Loucy (cell line): ENCODE measurements at regions not wholly inside any gene's neighbourhood (a gene's known extent, or its start where the extent isn't known, plus 50 kb on each side); places are given as distances from the start of the nearest gene placed in this dataset.

ENCODE experiments used
- H2AFZ ChIP-seq: fragments of 200-600 bp; sonication (generic); 2 replicates; pipeline ENCODE4 v1.6.0; 2016; ENCODE audit warnings: antibody characterized with exemption, mild to moderate bottlenecking, low read length, moderate library complexity
- H3F3A ChIP-seq: fragments of 200-600 bp; 2 replicates; pipeline ENCODE4 v1.6.0; 2016; ENCODE audit warnings: antibody characterized with exemption, low read depth, mild to moderate bottlenecking
- H3K27me3 ChIP-seq: fragments of 200-600 bp; sonication (generic); 2 replicates; pipeline ENCODE4 v1.6.1; 2014; ENCODE audit warnings: low read length, mild to moderate bottlenecking; ENCODE audit not compliant: insufficient read depth, poor library complexity, severe bottlenecking
- H3K36me3 ChIP-seq: fragments of 200-600 bp; sonication (generic); 2 replicates; pipeline ENCODE4 v1.6.1; 2016; ENCODE audit warnings: low read length; ENCODE audit not compliant: insufficient read depth
- H3K4me1 ChIP-seq: fragments of 200-600 bp; sonication (generic); 2 replicates; pipeline ENCODE4 v1.5.1; 2014; ENCODE audit warnings: low read length, mild to moderate bottlenecking; ENCODE audit not compliant: insufficient read depth, poor library complexity, severe bottlenecking
- H3K4me2 ChIP-seq: fragments of 200-600 bp; sonication (generic); 2 replicates; pipeline ENCODE4 v1.6.0; 2014; ENCODE audit warnings: antibody characterized with exemption, low read length, low read depth, mild to moderate bottlenecking; ENCODE audit not compliant: poor library complexity, severe bottlenecking
- H3K4me3 ChIP-seq: fragments of 200-600 bp; sonication (generic); 2 replicates; pipeline ENCODE4 v1.5.1; 2014; ENCODE audit warnings: low read length, mild to moderate bottlenecking, mixed read lengths; ENCODE audit not compliant: poor library complexity, severe bottlenecking
- H3K79me2 ChIP-seq: fragments of 200-600 bp; sonication (generic); 2 replicates; pipeline ENCODE4 v1.6.1; 2014; ENCODE audit warnings: low read length; ENCODE audit not compliant: insufficient read depth
- H3K9ac ChIP-seq: fragments of 200-600 bp; sonication (generic); 2 replicates; pipeline ENCODE4 v1.6.0; 2014; ENCODE audit warnings: mild to moderate bottlenecking, low read depth, low read length, moderate library complexity; ENCODE audit not compliant: poor library complexity, severe bottlenecking
- H3K9me2 ChIP-seq: fragments of 200-600 bp; sonication (generic); replicated peaks from 2 replicates; pipeline ENCODE4 v1.6.1; 2016; ENCODE audit warnings: low read depth, low read length, mixed read lengths
- H3K9me3 ChIP-seq: fragments of 200-600 bp; sonication (generic); 2 replicates; pipeline ENCODE4 v1.6.1; 2014; ENCODE audit warnings: mild to moderate bottlenecking, antibody characterized with exemption, low read length, low read depth; ENCODE audit not compliant: insufficient read depth
- H4K20me1 ChIP-seq: fragments of 200-600 bp; sonication (generic); 2 replicates; pipeline ENCODE4 v1.6.0; 2014; ENCODE audit warnings: antibody characterized with exemption, low read length, mild to moderate bottlenecking; ENCODE audit not compliant: insufficient read depth, poor library complexity, severe bottlenecking
- EZH2phosphoT487 ChIP-seq: fragments of 200-600 bp; IDR thresholded peaks from 2 replicates; pipeline ENCODE4 v1.6.1; 2018; ENCODE audit warnings: antibody characterized with exemption, mild to moderate bottlenecking, moderate library complexity, borderline replicate concordance
- TF ChIP-seq, protein P1 (sequence below): fragments of 200-600 bp; sonication (generic); conservative IDR thresholded peaks from 2 replicates; pipeline ENCODE4 v1.5.1; 2014; ENCODE audit warnings: mild to moderate bottlenecking, antibody characterized with exemption, low read length

- no peaks in the 10 kb centered on the region for H3F3A ChIP-seq
- H3K9me3 ChIP-seq: no peaks in the 10 kb centered on the region
- TF ChIP-seq, protein P1, sequence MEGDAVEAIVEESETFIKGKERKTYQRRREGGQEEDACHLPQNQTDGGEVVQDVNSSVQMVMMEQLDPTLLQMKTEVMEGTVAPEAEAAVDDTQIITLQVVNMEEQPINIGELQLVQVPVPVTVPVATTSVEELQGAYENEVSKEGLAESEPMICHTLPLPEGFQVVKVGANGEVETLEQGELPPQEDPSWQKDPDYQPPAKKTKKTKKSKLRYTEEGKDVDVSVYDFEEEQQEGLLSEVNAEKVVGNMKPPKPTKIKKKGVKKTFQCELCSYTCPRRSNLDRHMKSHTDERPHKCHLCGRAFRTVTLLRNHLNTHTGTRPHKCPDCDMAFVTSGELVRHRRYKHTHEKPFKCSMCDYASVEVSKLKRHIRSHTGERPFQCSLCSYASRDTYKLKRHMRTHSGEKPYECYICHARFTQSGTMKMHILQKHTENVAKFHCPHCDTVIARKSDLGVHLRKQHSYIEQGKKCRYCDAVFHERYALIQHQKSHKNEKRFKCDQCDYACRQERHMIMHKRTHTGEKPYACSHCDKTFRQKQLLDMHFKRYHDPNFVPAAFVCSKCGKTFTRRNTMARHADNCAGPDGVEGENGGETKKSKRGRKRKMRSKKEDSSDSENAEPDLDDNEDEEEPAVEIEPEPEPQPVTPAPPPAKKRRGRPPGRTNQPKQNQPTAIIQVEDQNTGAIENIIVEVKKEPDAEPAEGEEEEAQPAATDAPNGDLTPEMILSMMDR: no peak
- no peak for TF ChIP-seq EZH2phosphoT487
- H3K27me3 ChIP-seq: peaks cover 61% of the 10 kb centered on the region
- no peaks in the 10 kb centered on the region for H3K79me2 ChIP-seq
- H3K9me2 ChIP-seq: no peaks in the 10 kb centered on the region
- H3K9ac ChIP-seq: no peak overlapping the region
- H3K4me3 ChIP-seq: no peak overlapping the region
- no peaks in the 10 kb centered on the region for H3K36me3 ChIP-seq
- H3K4me1 ChIP-seq: peaks cover 12% of the 10 kb centered on the region
- no peak overlapping the region for H3K4me2 ChIP-seq
- H2AFZ ChIP-seq: no peak overlapping the region
- peaks cover 7% of the 10 kb centered on the region for H4K20me1 ChIP-seq
Observed at GRCh38 chr3:66585520-66586095, 84.8 kb upstream of the LRIG1 start.

DNA sequence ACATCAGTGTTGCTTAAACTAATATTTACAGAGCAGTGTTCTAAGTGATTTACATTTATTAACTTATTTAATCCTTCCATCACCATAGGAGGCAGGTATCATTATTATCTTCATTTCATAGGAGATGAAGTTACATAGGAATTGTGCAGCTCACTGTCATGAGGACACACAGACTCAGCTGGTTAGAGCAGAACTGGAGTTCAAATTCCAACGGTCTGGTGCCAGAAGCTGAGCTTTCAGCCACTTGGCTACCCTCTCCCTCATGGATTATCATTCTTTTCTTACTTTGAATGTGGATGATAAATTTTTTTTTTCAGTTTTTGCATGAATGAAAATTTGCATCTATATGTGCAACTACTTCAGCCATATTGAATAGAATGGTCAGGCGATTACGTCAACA, 86.0 kb upstream of the LRIG1 start:
- H4K20me1 ChIP-seq: peaks cover 7% of the 10 kb centered on the region
- no peak overlapping the region for H3K4me3 ChIP-seq
- H3F3A ChIP-seq: no peaks in the 10 kb centered on the region
- H3K36me3 ChIP-seq: no peaks in the 10 kb centered on the region
- no peak overlapping the region for H2AFZ ChIP-seq
- no peak for TF ChIP-seq EZH2phosphoT487
- TF ChIP-seq, protein P1: no peak
- no peaks in the 10 kb centered on the region for H3K9me2 ChIP-seq
- H3K4me1 ChIP-seq: peaks cover 12% of the 10 kb centered on the region
- H3K27me3 ChIP-seq: peaks cover 49% of the 10 kb centered on the region
- H3K79me2 ChIP-seq: no peaks in the 10 kb centered on the region
- no peak overlapping the region for H3K4me2 ChIP-seq
- no peak overlapping the region for H3K9ac ChIP-seq
- no peaks in the 10 kb centered on the region for H3K9me3 ChIP-seq

- no peak for TF ChIP-seq EZH2phosphoT487
- TF ChIP-seq, protein P1: no peak
- Histone ChIP-seq H3K9me3 (no peaks in the 10 kb centered on the region), H3K36me3 (no peaks in the 10 kb centered on the region), H2AFZ (no peak overlapping the region), H3K9me2 (no peaks in the 10 kb centered on the region), H3F3A (no peaks in the 10 kb centered on the region), H3K79me2 (no peaks in the 10 kb centered on the region), H3K4me3 (no peak overlapping the region), H3K4me1 (peaks cover 2% of the 10 kb centered on the region), H3K9ac (no peak overlapping the region), H3K4me2 (no peak overlapping the region), H4K20me1 (peaks cover 3% of the 10 kb centered on the region), H3K27me3 (peaks cover 39% of the 10 kb centered on the region)
Observed at GRCh38 chr3:66588340-66588847, 87.6 kb upstream of the LRIG1 start.
